GM23338 (cell line): ENCODE measurements at regions not wholly inside any gene's neighbourhood (a gene's known extent, or its start where the extent isn't known, plus 50 kb on each side); places are given as distances from the start of the nearest gene placed in this dataset.

Source experiments
- ATAC-seq: fragments of 200-7000 bp; cut with Tn5 transposase; 3 replicates; pipeline ENCODE4 v1.9.1; 2020
- DNase-seq: peaks from one replicate; pipeline ENCODE4 v3.0.0-alpha.2; 2015; ENCODE audit warnings: low spot score
- H2AFZ ChIP-seq: fragments of 200-600 bp; sonication (generic); 2 replicates; pipeline ENCODE4 v1.8.0; 2016; ENCODE audit warnings: antibody characterized with exemption, mild to moderate bottlenecking, moderate library complexity
- H3F3A ChIP-seq: fragments of 200-600 bp; sonication (generic); replicated peaks from 2 replicates; pipeline ENCODE4 v1.8.0; 2017; ENCODE audit warnings: antibody characterized with exemption, mixed run types, low read depth
- H3K27ac ChIP-seq: fragments of 200-600 bp; sonication (generic); 2 replicates; pipeline ENCODE4 v1.6.1; 2016; ENCODE audit warnings: low read depth
- H3K27me3 ChIP-seq: fragments of 200-600 bp; sonication (generic); 2 replicates; pipeline ENCODE4 v1.8.0; 2016; ENCODE audit warnings: mild to moderate bottlenecking, mixed run types, moderate library complexity; ENCODE audit not compliant: insufficient read depth
- H3K36me3 ChIP-seq: fragments of 200-600 bp; sonication (generic); 2 replicates; pipeline ENCODE4 v1.8.0; 2016; ENCODE audit warnings: mild to moderate bottlenecking; ENCODE audit not compliant: insufficient read depth
- H3K4me1 ChIP-seq: fragments of 200-600 bp; sonication (generic); 2 replicates; pipeline ENCODE4 v1.8.0; 2016; ENCODE audit warnings: mild to moderate bottlenecking, moderate library complexity; ENCODE audit not compliant: insufficient read depth
- H3K4me2 ChIP-seq: fragments of 200-600 bp; sonication (generic); 2 replicates; pipeline ENCODE4 v1.7.1; 2017; ENCODE audit warnings: mixed run types
- H3K4me3 ChIP-seq: fragments of 200-600 bp; sonication (generic); 2 replicates; pipeline ENCODE4 v1.6.1; 2016; ENCODE audit warnings: mixed run types
- H3K79me2 ChIP-seq: fragments of 200-600 bp; sonication (generic); replicated peaks from 2 replicates; pipeline ENCODE4 v1.8.0; 2017; ENCODE audit warnings: mild to moderate bottlenecking; ENCODE audit not compliant: insufficient read depth
- H3K9me2 ChIP-seq: fragments of 200-600 bp; sonication (generic); 2 replicates; pipeline ENCODE4 v1.8.0; 2017; ENCODE audit not compliant: insufficient read depth
- H4K20me1 ChIP-seq: fragments of 200-600 bp; sonication (generic); replicated peaks from 2 replicates; pipeline ENCODE4 v1.8.0; 2017; ENCODE audit warnings: mild to moderate bottlenecking; ENCODE audit not compliant: insufficient read depth
- H3K27ac Mint-ChIP-seq: 2 replicates; pipeline ENCODE4 v1.8.0; 2020; ENCODE audit warnings: inconsistent platforms, mild to moderate bottlenecking, moderate library complexity, mixed read lengths
- H3K27me3 Mint-ChIP-seq: 3 replicates; pipeline ENCODE4 v1.8.0; 2022; ENCODE audit warnings: low read depth, mild to moderate bottlenecking, moderate library complexity, mixed read lengths, inconsistent platforms; ENCODE audit not compliant: insufficient read depth, poor library complexity
- H3K36me3 Mint-ChIP-seq: 3 replicates; pipeline ENCODE4 v1.8.0; 2021; ENCODE audit warnings: low read depth, mild to moderate bottlenecking, inconsistent platforms, moderate library complexity, mixed read lengths
- H3K4me1 Mint-ChIP-seq: 3 replicates; pipeline ENCODE4 v1.8.0; 2020; ENCODE audit warnings: mild to moderate bottlenecking, inconsistent platforms, mixed read lengths
- H3K4me3 Mint-ChIP-seq: 3 replicates; pipeline ENCODE4 v1.8.0; 2021; ENCODE audit warnings: moderate library complexity, mild to moderate bottlenecking, inconsistent platforms, mixed read lengths
- H3K9me3 Mint-ChIP-seq: 3 replicates; pipeline ENCODE4 v1.8.0; 2020; ENCODE audit warnings: moderate library complexity, mild to moderate bottlenecking, inconsistent platforms, mixed read lengths
- CREB1 ChIP-seq: fragments of 250-450 bp; sonication (Bioruptor Pico); IDR thresholded peaks from 2 replicates; pipeline ENCODE4 v1.5.0; 2020; ENCODE audit warnings: low read depth, mild to moderate bottlenecking, moderate library complexity
- EZH2 ChIP-seq: fragments of 200-600 bp; sonication (generic); IDR thresholded peaks from one replicate; pipeline ENCODE4 v1.8.0; 2017; ENCODE audit warnings: antibody characterized with exemption, mild to moderate bottlenecking, low read depth; ENCODE audit not compliant: unreplicated experiment
- EZH2phosphoT487 ChIP-seq: fragments of 200-600 bp; sonication (generic); IDR thresholded peaks from one replicate; pipeline ENCODE4 v1.8.1; 2018; ENCODE audit warnings: antibody characterized with exemption; ENCODE audit not compliant: unreplicated experiment
- JUNB ChIP-seq: IDR thresholded peaks from one replicate; pipeline ENCODE4 v1.6.1; 2016; ENCODE audit warnings: antibody characterized with exemption; ENCODE audit not compliant: unreplicated experiment
- NANOG ChIP-seq: IDR thresholded peaks from 2 replicates; pipeline ENCODE4 v1.6.1; 2016; ENCODE audit warnings: antibody characterized with exemption, borderline replicate concordance
- POLR2AphosphoS5 ChIP-seq: IDR thresholded peaks from 2 replicates; pipeline ENCODE4 v1.6.1; 2016; ENCODE audit warnings: antibody characterized with exemption, low read depth
- STAT1 ChIP-seq: IDR thresholded peaks from one replicate; pipeline ENCODE4 v1.6.1; 2016; ENCODE audit warnings: antibody characterized with exemption; ENCODE audit not compliant: unreplicated experiment
- ZNF114 ChIP-seq: fragments of 250-450 bp; sonication (Bioruptor Pico); IDR thresholded peaks from 2 replicates; pipeline ENCODE4 v1.5.0; 2020; ENCODE audit warnings: mild to moderate bottlenecking, moderate library complexity
- ZNF331 ChIP-seq: fragments of 250-450 bp; sonication (Bioruptor Pico); IDR thresholded peaks from 2 replicates; pipeline ENCODE4 v1.5.0; 2020; ENCODE audit warnings: low read depth, mild to moderate bottlenecking, moderate library complexity
- TF ChIP-seq, protein P1 (sequence below): IDR thresholded peaks from 2 replicates; pipeline ENCODE4 v1.6.1; 2016; ENCODE audit warnings: antibody characterized with exemption
- TF ChIP-seq, protein P2 (sequence below), 2 experiments: fragments of 200-600 bp in 1 of 2; sonication (generic) in 1 of 2; conservative IDR thresholded peaks; 2 replicates each; pipeline versions ENCODE4 v1.5.1 to v1.6.1; 2016 to 2017; ENCODE audit warnings: antibody characterized with exemption in 2 of 2, low read depth in 2 of 2, mild to moderate bottlenecking in 2 of 2, moderate library complexity in 1 of 2
- TF ChIP-seq, protein P3 (sequence below): IDR thresholded peaks from one replicate; pipeline ENCODE4 v1.6.1; 2018; ENCODE audit warnings: antibody characterized with exemption; ENCODE audit not compliant: unreplicated experiment
- TF ChIP-seq, protein P4 (sequence below): fragments of 250-450 bp; sonication (Bioruptor Pico); IDR thresholded peaks from 2 replicates; pipeline ENCODE4 v1.5.0; 2020; ENCODE audit warnings: mild to moderate bottlenecking, moderate library complexity

DNA sequence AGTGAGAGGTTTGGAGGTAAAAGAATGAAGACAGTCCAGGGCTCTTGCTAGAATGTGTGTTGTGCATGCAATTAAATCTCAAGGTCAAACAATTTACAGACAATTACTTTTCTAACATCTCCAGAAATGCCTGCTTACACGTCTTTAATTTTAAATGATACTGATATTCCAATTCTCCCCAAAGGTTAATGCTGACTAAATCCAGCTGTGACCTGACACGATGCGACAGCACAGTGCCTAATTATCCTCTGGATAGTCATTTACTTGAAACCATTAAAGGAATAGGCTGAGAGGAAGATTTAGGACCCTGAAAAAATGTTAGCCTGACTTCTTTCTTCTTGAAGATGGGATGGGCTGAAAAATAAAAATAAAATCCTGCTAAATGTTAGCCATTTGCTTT lies 178.2 kb upstream of the MMS22L start:
- H3K4me3 Mint-ChIP-seq, result no peak overlapping the region
- TF ChIP-seq EZH2phosphoT487, result no peak
- TF ChIP-seq POLR2AphosphoS5, result no peak
- TF ChIP-seq JUNB, result no peak
- no peak for TF ChIP-seq NANOG
- TF ChIP-seq, protein P1, sequence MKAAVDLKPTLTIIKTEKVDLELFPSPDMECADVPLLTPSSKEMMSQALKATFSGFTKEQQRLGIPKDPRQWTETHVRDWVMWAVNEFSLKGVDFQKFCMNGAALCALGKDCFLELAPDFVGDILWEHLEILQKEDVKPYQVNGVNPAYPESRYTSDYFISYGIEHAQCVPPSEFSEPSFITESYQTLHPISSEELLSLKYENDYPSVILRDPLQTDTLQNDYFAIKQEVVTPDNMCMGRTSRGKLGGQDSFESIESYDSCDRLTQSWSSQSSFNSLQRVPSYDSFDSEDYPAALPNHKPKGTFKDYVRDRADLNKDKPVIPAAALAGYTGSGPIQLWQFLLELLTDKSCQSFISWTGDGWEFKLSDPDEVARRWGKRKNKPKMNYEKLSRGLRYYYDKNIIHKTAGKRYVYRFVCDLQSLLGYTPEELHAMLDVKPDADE, result no peak
- TF ChIP-seq CREB1 (CRISPR knock-in tag), result no peak
- TF ChIP-seq, protein P2, sequence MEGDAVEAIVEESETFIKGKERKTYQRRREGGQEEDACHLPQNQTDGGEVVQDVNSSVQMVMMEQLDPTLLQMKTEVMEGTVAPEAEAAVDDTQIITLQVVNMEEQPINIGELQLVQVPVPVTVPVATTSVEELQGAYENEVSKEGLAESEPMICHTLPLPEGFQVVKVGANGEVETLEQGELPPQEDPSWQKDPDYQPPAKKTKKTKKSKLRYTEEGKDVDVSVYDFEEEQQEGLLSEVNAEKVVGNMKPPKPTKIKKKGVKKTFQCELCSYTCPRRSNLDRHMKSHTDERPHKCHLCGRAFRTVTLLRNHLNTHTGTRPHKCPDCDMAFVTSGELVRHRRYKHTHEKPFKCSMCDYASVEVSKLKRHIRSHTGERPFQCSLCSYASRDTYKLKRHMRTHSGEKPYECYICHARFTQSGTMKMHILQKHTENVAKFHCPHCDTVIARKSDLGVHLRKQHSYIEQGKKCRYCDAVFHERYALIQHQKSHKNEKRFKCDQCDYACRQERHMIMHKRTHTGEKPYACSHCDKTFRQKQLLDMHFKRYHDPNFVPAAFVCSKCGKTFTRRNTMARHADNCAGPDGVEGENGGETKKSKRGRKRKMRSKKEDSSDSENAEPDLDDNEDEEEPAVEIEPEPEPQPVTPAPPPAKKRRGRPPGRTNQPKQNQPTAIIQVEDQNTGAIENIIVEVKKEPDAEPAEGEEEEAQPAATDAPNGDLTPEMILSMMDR (conservative IDR thresholded peaks at IDR 0.05; ENCODE audit: low read depth in 2 of 2), result no peak
- TF ChIP-seq, protein P3, sequence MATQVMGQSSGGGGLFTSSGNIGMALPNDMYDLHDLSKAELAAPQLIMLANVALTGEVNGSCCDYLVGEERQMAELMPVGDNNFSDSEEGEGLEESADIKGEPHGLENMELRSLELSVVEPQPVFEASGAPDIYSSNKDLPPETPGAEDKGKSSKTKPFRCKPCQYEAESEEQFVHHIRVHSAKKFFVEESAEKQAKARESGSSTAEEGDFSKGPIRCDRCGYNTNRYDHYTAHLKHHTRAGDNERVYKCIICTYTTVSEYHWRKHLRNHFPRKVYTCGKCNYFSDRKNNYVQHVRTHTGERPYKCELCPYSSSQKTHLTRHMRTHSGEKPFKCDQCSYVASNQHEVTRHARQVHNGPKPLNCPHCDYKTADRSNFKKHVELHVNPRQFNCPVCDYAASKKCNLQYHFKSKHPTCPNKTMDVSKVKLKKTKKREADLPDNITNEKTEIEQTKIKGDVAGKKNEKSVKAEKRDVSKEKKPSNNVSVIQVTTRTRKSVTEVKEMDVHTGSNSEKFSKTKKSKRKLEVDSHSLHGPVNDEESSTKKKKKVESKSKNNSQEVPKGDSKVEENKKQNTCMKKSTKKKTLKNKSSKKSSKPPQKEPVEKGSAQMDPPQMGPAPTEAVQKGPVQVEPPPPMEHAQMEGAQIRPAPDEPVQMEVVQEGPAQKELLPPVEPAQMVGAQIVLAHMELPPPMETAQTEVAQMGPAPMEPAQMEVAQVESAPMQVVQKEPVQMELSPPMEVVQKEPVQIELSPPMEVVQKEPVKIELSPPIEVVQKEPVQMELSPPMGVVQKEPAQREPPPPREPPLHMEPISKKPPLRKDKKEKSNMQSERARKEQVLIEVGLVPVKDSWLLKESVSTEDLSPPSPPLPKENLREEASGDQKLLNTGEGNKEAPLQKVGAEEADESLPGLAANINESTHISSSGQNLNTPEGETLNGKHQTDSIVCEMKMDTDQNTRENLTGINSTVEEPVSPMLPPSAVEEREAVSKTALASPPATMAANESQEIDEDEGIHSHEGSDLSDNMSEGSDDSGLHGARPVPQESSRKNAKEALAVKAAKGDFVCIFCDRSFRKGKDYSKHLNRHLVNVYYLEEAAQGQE, result no peak
- TF ChIP-seq, protein P4, sequence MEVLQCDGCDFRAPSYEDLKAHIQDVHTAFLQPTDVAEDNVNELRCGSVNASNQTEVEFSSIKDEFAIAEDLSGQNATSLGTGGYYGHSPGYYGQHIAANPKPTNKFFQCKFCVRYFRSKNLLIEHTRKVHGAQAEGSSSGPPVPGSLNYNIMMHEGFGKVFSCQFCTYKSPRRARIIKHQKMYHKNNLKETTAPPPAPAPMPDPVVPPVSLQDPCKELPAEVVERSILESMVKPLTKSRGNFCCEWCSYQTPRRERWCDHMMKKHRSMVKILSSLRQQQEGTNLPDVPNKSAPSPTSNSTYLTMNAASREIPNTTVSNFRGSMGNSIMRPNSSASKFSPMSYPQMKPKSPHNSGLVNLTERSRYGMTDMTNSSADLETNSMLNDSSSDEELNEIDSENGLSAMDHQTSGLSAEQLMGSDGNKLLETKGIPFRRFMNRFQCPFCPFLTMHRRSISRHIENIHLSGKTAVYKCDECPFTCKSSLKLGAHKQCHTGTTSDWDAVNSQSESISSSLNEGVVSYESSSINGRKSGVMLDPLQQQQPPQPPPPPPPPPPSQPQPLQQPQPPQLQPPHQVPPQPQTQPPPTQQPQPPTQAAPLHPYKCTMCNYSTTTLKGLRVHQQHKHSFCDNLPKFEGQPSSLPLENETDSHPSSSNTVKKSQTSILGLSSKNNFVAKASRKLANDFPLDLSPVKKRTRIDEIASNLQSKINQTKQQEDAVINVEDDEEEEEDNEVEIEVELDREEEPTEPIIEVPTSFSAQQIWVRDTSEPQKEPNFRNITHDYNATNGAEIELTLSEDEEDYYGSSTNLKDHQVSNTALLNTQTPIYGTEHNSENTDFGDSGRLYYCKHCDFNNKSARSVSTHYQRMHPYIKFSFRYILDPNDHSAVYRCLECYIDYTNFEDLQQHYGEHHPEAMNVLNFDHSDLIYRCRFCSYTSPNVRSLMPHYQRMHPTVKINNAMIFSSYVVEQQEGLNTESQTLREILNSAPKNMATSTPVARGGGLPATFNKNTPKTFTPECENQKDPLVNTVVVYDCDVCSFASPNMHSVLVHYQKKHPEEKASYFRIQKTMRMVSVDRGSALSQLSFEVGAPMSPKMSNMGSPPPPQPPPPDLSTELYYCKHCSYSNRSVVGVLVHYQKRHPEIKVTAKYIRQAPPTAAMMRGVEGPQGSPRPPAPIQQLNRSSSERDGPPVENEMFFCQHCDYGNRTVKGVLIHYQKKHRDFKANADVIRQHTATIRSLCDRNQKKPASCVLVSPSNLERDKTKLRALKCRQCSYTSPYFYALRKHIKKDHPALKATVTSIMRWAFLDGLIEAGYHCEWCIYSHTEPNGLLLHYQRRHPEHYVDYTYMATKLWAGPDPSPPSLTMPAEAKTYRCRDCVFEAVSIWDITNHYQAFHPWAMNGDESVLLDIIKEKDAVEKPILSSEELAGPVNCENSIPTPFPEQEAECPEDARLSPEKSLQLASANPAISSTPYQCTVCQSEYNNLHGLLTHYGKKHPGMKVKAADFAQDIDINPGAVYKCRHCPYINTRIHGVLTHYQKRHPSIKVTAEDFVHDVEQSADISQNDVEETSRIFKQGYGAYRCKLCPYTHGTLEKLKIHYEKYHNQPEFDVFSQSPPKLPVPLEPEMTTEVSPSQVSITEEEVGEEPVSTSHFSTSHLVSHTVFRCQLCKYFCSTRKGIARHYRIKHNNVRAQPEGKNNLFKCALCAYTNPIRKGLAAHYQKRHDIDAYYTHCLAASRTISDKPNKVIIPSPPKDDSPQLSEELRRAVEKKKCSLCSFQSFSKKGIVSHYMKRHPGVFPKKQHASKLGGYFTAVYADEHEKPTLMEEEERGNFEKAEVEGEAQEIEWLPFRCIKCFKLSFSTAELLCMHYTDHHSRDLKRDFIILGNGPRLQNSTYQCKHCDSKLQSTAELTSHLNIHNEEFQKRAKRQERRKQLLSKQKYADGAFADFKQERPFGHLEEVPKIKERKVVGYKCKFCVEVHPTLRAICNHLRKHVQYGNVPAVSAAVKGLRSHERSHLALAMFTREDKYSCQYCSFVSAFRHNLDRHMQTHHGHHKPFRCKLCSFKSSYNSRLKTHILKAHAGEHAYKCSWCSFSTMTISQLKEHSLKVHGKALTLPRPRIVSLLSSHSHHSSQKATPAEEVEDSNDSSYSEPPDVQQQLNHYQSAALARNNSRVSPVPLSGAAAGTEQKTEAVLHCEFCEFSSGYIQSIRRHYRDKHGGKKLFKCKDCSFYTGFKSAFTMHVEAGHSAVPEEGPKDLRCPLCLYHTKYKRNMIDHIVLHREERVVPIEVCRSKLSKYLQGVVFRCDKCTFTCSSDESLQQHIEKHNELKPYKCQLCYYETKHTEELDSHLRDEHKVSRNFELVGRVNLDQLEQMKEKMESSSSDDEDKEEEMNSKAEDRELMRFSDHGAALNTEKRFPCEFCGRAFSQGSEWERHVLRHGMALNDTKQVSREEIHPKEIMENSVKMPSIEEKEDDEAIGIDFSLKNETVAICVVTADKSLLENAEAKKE (CRISPR knock-in tag), result no peak
- TF ChIP-seq ZNF114 (CRISPR knock-in tag), result no peak
- TF ChIP-seq STAT1, result no peak
- TF ChIP-seq ZNF331 (CRISPR knock-in tag), result no peak
- no peak for TF ChIP-seq EZH2
- ATAC-seq, result no peak

More for the DNA sequence above, 178.2 kb upstream of the MMS22L start:
- Mint-ChIP-seq H3K27ac (no peak overlapping the region), H3K36me3 (no peaks in the 10 kb centered on the region), H3K9me3 (no peaks in the 10 kb centered on the region), H3K27me3 (peaks cover 2% of the 10 kb centered on the region), H3K4me1 (peaks cover 27% of the 10 kb centered on the region)
- H3K4me3 ChIP-seq, result no peak overlapping the region
- no peaks in the 10 kb centered on the region for H4K20me1 ChIP-seq
- no peaks in the 10 kb centered on the region for H3K79me2 ChIP-seq
- no peak overlapping the region for H3K27ac ChIP-seq
- no peak overlapping the region for H3K4me2 ChIP-seq
- H3K4me1 ChIP-seq, result peaks cover 5% of the 10 kb centered on the region; the same call in 1 of the 2 replicates
- DNase-seq, result no peak
- H3K36me3 ChIP-seq, result no peaks in the 10 kb centered on the region
- H3K27me3 ChIP-seq, result no peaks in the 10 kb centered on the region
- no peaks in the 10 kb centered on the region for H3K9me2 ChIP-seq
- H2AFZ ChIP-seq, result no peak overlapping the region
- no peaks in the 10 kb centered on the region for H3F3A ChIP-seq
